ENCODE measurements at regions not wholly inside any gene's neighbourhood (a gene's known extent, or its start where the extent isn't known, plus 50 kb on each side); places are given as distances from the start of the nearest gene placed in this dataset.
"Not testable (repeated sequence)": the region's sequence is repeated elsewhere in the genome, so short reads cannot be mapped to it uniquely, and the experiment has no call there.

DNA sequence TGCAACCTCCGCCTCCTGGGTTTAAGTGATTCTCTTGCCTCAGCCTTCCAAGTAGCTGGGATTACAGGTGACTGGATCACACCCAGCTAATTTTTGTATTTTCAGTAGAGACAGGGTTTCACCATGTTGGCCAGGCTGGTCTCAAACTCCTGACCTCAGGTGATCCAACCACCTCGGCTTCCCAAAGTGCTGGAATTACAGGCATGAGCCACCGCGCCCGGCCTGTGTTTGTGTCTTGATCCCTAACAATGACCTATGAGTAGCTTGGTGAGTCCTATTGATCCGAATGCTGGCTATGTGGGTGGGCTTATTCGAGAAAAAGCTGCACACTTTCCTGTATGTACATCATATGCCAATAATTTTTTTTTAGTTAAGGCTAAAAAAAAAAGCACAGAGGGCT is 58.5 kb upstream of the FGF3 start:
- not testable (repeated sequence) for TF ChIP-seq CTCF, POLR2A (IDR thresholded peaks at IDR 0.05)
